K562 (cell line): ENCODE measurements at regions not wholly inside any gene's neighbourhood (a gene's known extent, or its start where the extent isn't known, plus 50 kb on each side); places are given as distances from the start of the nearest gene placed in this dataset.

Experiments used
- ATAC-seq: fragments of 200-7000 bp; cut with Tn5 transposase; 3 replicates; pipeline ENCODE4 v1.9.1; 2020; ENCODE audit warnings: moderate library complexity
- BruUV-seq: library from RNA; stranded (reverse); fragments of 400-500 nt; replicated peaks from 2 replicates; lab custom pipeline; 2021; lab: Mats Ljungman, UMichigan
- CTCF ChIA-PET: fragments of 300-600 bp; formaldehyde crosslinking; extraction: SDS; loops from one replicate; lab custom pipeline; 2021; ENCODE audit warnings: low intra/inter-chr PET ratio; lab: Yijun Ruan, JAX
- POLR2A ChIA-PET: fragments of 300-600, 350-650 bp; sonication (Branson Sonifier 250); formaldehyde crosslinking; extraction: SDS; loops from one replicate; lab custom pipeline; 2021; ENCODE audit warnings: antibody characterized with exemption, inconsistent platforms; lab: Yijun Ruan, JAX
- DNase-seq, 4 experiments: peaks; one replicate each; pipeline versions ENCODE4 v3.0.0 to v3.0.0-alpha.2; 2011 to 2018; ENCODE audit warnings: low spot score in 3 of 4, mixed read lengths in 3 of 4; ENCODE audit errors: extremely low read depth in 1 of 4
- FAIRE-seq: peaks from 2 replicates; lab custom pipeline; 2011; peaks lifted over from hg19 to GRCh38; lab: Jason Lieb, UNC
- H2AFZ ChIP-seq: 2 replicates; pipeline ENCODE4 v1.6.0; 2011; ENCODE audit warnings: low read depth, low read length, control low read depth, inconsistent platforms
- H3K27ac ChIP-seq: fragments of 200-600 bp; 3 replicates; pipeline ENCODE4 v1.8.0; 2011; ENCODE audit warnings: low read depth, mild to moderate bottlenecking, control low read depth, inconsistent platforms, low read length, moderate library complexity, mixed read lengths; ENCODE audit errors: extremely low read depth
- H3K27me3 ChIP-seq, 2 experiments: fragments of 300-600 bp in 1 of 2; 2 replicates in 1 of 2; 3 replicates in 1 of 2; pipeline versions ENCODE4 v1.6.0 to v1.8.0; 2011; ENCODE audit warnings: inconsistent platforms in 2 of 2, low read length in 2 of 2, mild to moderate bottlenecking in 1 of 2, mixed read lengths in 1 of 2, moderate library complexity in 1 of 2; ENCODE audit not compliant: control insufficient read depth in 2 of 2, insufficient read depth in 2 of 2
- H3K36me3 ChIP-seq: fragments of 300-600 bp; 3 replicates; pipeline ENCODE4 v1.8.0; 2011; ENCODE audit warnings: mild to moderate bottlenecking, low read length, inconsistent platforms; ENCODE audit not compliant: control insufficient read depth, insufficient read depth
- H3K4me1 ChIP-seq, 2 experiments: fragments of 200-600 bp in 1 of 2; replicated peaks in 1 of 2; 2 replicates in 1 of 2; 3 replicates in 1 of 2; pipeline versions ENCODE4 v1.5.1 to v1.8.0; 2011; ENCODE audit warnings: inconsistent platforms in 2 of 2, low read length in 2 of 2, mild to moderate bottlenecking in 1 of 2, mixed read lengths in 1 of 2, moderate library complexity in 1 of 2; ENCODE audit not compliant: control insufficient read depth in 2 of 2, insufficient read depth in 2 of 2
- H3K4me2 ChIP-seq: 2 replicates; pipeline ENCODE4 v1.6.1; 2011; ENCODE audit warnings: low read length, control low read depth, inconsistent platforms, mixed read lengths; ENCODE audit not compliant: insufficient read depth
- H3K4me3 ChIP-seq: fragments of 200-600 bp; sonication (generic), shearing (Covaris generic); 2 replicates; pipeline ENCODE4 v1.5.1; 2016; ENCODE audit warnings: control low read depth, inconsistent platforms
- H3K79me2 ChIP-seq: fragments of 200-600 bp; 3 replicates; pipeline ENCODE4 v1.8.0; 2011; ENCODE audit warnings: low read length, inconsistent platforms; ENCODE audit not compliant: control insufficient read depth, insufficient read depth
- H3K9ac ChIP-seq, 2 experiments: 2 replicates each; pipeline versions ENCODE4 v1.6.0 to v1.6.1; 2011; ENCODE audit warnings: low read depth in 2 of 2, low read length in 2 of 2, control low read depth in 1 of 2, inconsistent platforms in 1 of 2, mild to moderate bottlenecking in 1 of 2, mixed read lengths in 1 of 2; ENCODE audit not compliant: insufficient read depth in 1 of 2
- H3K9me1 ChIP-seq: one replicate; pipeline ENCODE4 v1.6.0; 2011; ENCODE audit warnings: inconsistent platforms, mild to moderate bottlenecking, low read length, moderate library complexity; ENCODE audit not compliant: control insufficient read depth, insufficient read depth
- H3K9me3 ChIP-seq: replicated peaks from 2 replicates; pipeline ENCODE4 v1.5.1; 2011; ENCODE audit warnings: low read depth, low read length, inconsistent platforms; ENCODE audit not compliant: control insufficient read depth, insufficient read depth
- H4K20me1 ChIP-seq: replicated peaks from 2 replicates; pipeline ENCODE4 v1.6.1; 2011; ENCODE audit warnings: low read length, inconsistent platforms, mixed read lengths; ENCODE audit not compliant: control insufficient read depth, insufficient read depth
- CXXC5 ChIP-seq: fragments of 250-450 bp; sonication (Bioruptor Pico); IDR thresholded peaks from 2 replicates; pipeline ENCODE4 v1.8.0; 2022; ENCODE audit warnings: inconsistent platforms, mild to moderate bottlenecking, moderate library complexity
- FOXJ2 ChIP-seq: fragments of 200-800 bp; sonication (Bioruptor generic); IDR thresholded peaks from 2 replicates; pipeline ENCODE4 v1.6.1; 2016; ENCODE audit warnings: missing genetic modification characterization, missing compliant biosample characterization
- HDAC1 ChIP-seq, 2 experiments: fragments of 450-650 bp; IDR thresholded peaks; 2 replicates each; pipeline ENCODE4 v1.6.1; 2016 to 2017; ENCODE audit warnings: inconsistent platforms in 1 of 2, mild to moderate bottlenecking in 1 of 2, moderate library complexity in 1 of 2
- MTF1 ChIP-seq: fragments of 250-450 bp; sonication (Bioruptor Pico); IDR thresholded peaks from 2 replicates; pipeline ENCODE4 v1.9.0; 2021; ENCODE audit warnings: moderate library complexity, mild to moderate bottlenecking, inconsistent platforms, borderline replicate concordance
- RBM34 ChIP-seq: fragments of 200-400 bp; formaldehyde crosslinking; IDR thresholded peaks from 2 replicates; pipeline ENCODE4 v1.6.1; 2018; ENCODE audit warnings: low read length, borderline replicate concordance; ENCODE audit not compliant: insufficient read depth
- ZC3H4 ChIP-seq: sonication (generic); formaldehyde crosslinking; IDR thresholded peaks from 2 replicates; pipeline ENCODE4 v1.9.0; 2021; ENCODE audit warnings: missing genetic modification reagents, borderline replicate concordance
- ZKSCAN1 ChIP-seq: fragments of 150-350 bp; IDR thresholded peaks from 2 replicates; pipeline ENCODE4 v1.6.1; 2016; ENCODE audit warnings: low read depth, low read length
- ZNF583 ChIP-seq: fragments of 250-450 bp; sonication (Bioruptor Pico); IDR thresholded peaks from 2 replicates; pipeline ENCODE4 v1.4.0; 2020
- ZNF740 ChIP-seq, 3 experiments: fragments of 200-800 bp in 1 of 3; sonication (Bioruptor generic) in 1 of 3; sonication (generic) in 1 of 3; formaldehyde crosslinking in 1 of 3; IDR thresholded peaks; 2 replicates each; pipeline versions ENCODE4 v1.6.1 to v1.8.0; 2016 to 2022; ENCODE audit warnings: mild to moderate bottlenecking in 2 of 3, missing compliant biosample characterization in 2 of 3, missing genetic modification characterization in 2 of 3, missing genetic modification reagents in 1 of 3
- WGBS: fragments of 100-300 bp; shearing (Covaris generic); methylation state at CpG from one replicate; pipeline ENCODE4 v1.1.6; 2016; ENCODE audit warnings: low coverage, mixed read lengths; ENCODE audit not compliant: insufficient coverage; ENCODE audit errors: missing lambda C conversion rate; 5-methylcytosine and 5-hydroxymethylcytosine counted together
- in situ Hi-C: fragments of 300-500 bp; cut with MboI; formaldehyde crosslinking; loops from 4 replicates; pipeline ENCODE4 v1.15.0; 2018; ENCODE audit warnings: inconsistent platforms, mixed read lengths
- intact Hi-C: fragments of 100-400 bp; cut with micrococcal nuclease; formaldehyde crosslinking; loops from 2 replicates; pipeline ENCODE4 v1.14.2; 2022
- TF ChIP-seq, protein P1 (sequence below): sonication (generic); formaldehyde crosslinking; IDR thresholded peaks from 2 replicates; pipeline ENCODE4 v1.8.0; 2022; ENCODE audit warnings: mild to moderate bottlenecking, missing genetic modification reagents
- TF ChIP-seq, protein P2 (sequence below), 2 experiments: fragments of 450-650 bp; formaldehyde crosslinking in 1 of 2; IDR thresholded peaks; 2 replicates each; pipeline versions ENCODE4 v1.4.0 to v1.6.1; 2014 to 2020; ENCODE audit warnings: mild to moderate bottlenecking in 2 of 2, borderline replicate concordance in 1 of 2, low read depth in 1 of 2
- TF ChIP-seq, protein P3 (sequence below): fragments of 450-650 bp; formaldehyde crosslinking; IDR thresholded peaks from 2 replicates; pipeline ENCODE4 v1.4.0; 2022; ENCODE audit warnings: mild to moderate bottlenecking, moderate library complexity

GRCh38 chr14:82720431-82720830 lies 1186.8 kb upstream of the SEL1L start:
- no peaks in the 10 kb centered on the region for H3K9me1 ChIP-seq
- no peaks in the 10 kb centered on the region for H4K20me1 ChIP-seq
- H3K27ac ChIP-seq = no peak overlapping the region
- H3K4me1 ChIP-seq = no peaks in the 10 kb centered on the region
- WGBS = 0% methylated on average over 2 of the region's 3 CpGs
- CTCF ChIA-PET = no interaction called here
- intact Hi-C loops (no loop called here), in situ Hi-C loops (no loop called here)
- no peaks in the 10 kb centered on the region for H3K79me2 ChIP-seq
- no peak overlapping the region for H3K4me2 ChIP-seq
- H3K27me3 ChIP-seq = no peaks in the 10 kb centered on the region
- DNase-seq = no peak
- no peak for ATAC-seq
- H3K9me3 ChIP-seq = no peaks in the 10 kb centered on the region; the same call in 1 of the 2 replicates
- no peak overlapping the region for H3K4me3 ChIP-seq
- BruUV-seq = no TSS peak
- POLR2A ChIA-PET = no interaction called here
- no peaks in the 10 kb centered on the region for H3K36me3 ChIP-seq
- no peak overlapping the region for H2AFZ ChIP-seq
- FAIRE-seq = no peak
- H3K9ac ChIP-seq = no peak overlapping the region
- TF ChIP-seq FOXJ2 (tag) (no peak), ZNF583 (CRISPR knock-in tag) (no peak), CXXC5 (CRISPR knock-in tag) (no peak), MTF1 (CRISPR knock-in tag) (no peak), ZKSCAN1 (no peak), ZNF740 (CRISPR knock-in tag; IDR thresholded peaks at IDR 0.05) (no peak), ZNF740 (tag; IDR thresholded peaks at IDR 0.05) (no peak), RBM34 (no peak), HDAC1 (IDR thresholded peaks at IDR 0.05) (no peak), ZC3H4 (CRISPR knock-in tag) (no peak)
- TF ChIP-seq, protein P1, sequence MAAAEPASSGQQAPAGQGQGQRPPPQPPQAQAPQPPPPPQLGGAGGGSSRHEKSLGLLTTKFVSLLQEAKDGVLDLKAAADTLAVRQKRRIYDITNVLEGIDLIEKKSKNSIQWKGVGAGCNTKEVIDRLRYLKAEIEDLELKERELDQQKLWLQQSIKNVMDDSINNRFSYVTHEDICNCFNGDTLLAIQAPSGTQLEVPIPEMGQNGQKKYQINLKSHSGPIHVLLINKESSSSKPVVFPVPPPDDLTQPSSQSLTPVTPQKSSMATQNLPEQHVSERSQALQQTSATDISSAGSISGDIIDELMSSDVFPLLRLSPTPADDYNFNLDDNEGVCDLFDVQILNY = no peak
- TF ChIP-seq, protein P2, sequence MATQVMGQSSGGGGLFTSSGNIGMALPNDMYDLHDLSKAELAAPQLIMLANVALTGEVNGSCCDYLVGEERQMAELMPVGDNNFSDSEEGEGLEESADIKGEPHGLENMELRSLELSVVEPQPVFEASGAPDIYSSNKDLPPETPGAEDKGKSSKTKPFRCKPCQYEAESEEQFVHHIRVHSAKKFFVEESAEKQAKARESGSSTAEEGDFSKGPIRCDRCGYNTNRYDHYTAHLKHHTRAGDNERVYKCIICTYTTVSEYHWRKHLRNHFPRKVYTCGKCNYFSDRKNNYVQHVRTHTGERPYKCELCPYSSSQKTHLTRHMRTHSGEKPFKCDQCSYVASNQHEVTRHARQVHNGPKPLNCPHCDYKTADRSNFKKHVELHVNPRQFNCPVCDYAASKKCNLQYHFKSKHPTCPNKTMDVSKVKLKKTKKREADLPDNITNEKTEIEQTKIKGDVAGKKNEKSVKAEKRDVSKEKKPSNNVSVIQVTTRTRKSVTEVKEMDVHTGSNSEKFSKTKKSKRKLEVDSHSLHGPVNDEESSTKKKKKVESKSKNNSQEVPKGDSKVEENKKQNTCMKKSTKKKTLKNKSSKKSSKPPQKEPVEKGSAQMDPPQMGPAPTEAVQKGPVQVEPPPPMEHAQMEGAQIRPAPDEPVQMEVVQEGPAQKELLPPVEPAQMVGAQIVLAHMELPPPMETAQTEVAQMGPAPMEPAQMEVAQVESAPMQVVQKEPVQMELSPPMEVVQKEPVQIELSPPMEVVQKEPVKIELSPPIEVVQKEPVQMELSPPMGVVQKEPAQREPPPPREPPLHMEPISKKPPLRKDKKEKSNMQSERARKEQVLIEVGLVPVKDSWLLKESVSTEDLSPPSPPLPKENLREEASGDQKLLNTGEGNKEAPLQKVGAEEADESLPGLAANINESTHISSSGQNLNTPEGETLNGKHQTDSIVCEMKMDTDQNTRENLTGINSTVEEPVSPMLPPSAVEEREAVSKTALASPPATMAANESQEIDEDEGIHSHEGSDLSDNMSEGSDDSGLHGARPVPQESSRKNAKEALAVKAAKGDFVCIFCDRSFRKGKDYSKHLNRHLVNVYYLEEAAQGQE (IDR thresholded peaks at IDR 0.05; ENCODE audit: borderline replicate concordance) = no peak
- TF ChIP-seq, protein P2 (CRISPR knock-in tag; IDR thresholded peaks at IDR 0.05; ENCODE audit: low read depth) = no peak
- TF ChIP-seq, protein P3, sequence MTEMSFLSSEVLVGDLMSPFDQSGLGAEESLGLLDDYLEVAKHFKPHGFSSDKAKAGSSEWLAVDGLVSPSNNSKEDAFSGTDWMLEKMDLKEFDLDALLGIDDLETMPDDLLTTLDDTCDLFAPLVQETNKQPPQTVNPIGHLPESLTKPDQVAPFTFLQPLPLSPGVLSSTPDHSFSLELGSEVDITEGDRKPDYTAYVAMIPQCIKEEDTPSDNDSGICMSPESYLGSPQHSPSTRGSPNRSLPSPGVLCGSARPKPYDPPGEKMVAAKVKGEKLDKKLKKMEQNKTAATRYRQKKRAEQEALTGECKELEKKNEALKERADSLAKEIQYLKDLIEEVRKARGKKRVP (CRISPR knock-in tag) = no peak
